HG03039 (cell line): ENCODE measurements at regions not wholly inside any gene's neighbourhood (a gene's known extent, or its start where the extent isn't known, plus 50 kb on each side); places are given as distances from the start of the nearest gene placed in this dataset.

Experiments
- ATAC-seq: cut with Tn5 transposase; IDR thresholded peaks from one replicate; pipeline ENCODE4 v1.9.1; 2021; ENCODE audit warnings: mild to moderate bottlenecking, moderate library complexity; ENCODE audit not compliant: unreplicated experiment

- no peak for ATAC-seq
Observed at GRCh38 chr1:34597877-34598514, 156.9 kb upstream of the GJB5 start.

GRCh38 chr1:34602907-34603306 is 151.9 kb upstream of the GJB5 start:
- ATAC-seq = no peak

- no peak for ATAC-seq
Observed at GRCh38 chr1:34603594-34603993, 151.3 kb upstream of the GJB5 start.

GRCh38 chr1:34606504-34606903 is 148.3 kb upstream of the GJB5 start:
- no peak for ATAC-seq

GRCh38 chr1:34610063-34610462 is 144.8 kb upstream of the GJB5 start:
- no peak for ATAC-seq

GRCh38 chr1:34611571-34611970 is 143.3 kb upstream of the GJB5 start:
- ATAC-seq = no peak

- no peak for ATAC-seq
Observed at GRCh38 chr1:34612091-34612827, 142.6 kb upstream of the GJB5 start.

GRCh38 chr1:34617321-34618118 is 137.3 kb upstream of the GJB5 start:
- ATAC-seq = no peak

GRCh38 chr1:34618381-34618780 is 136.5 kb upstream of the GJB5 start:
- ATAC-seq = no peak

- no peak for ATAC-seq
Observed at GRCh38 chr1:34619256-34619655, 135.6 kb upstream of the GJB5 start.

GRCh38 chr1:34621916-34622315 is 132.9 kb upstream of the GJB5 start:
- no peak for ATAC-seq

GRCh38 chr1:34625521-34626015 is 129.3 kb upstream of the GJB5 start:
- no peak for ATAC-seq

- no peak for ATAC-seq
Observed at GRCh38 chr1:34627465-34628240, 127.2 kb upstream of the GJB5 start.

GRCh38 chr1:34631126-34631525 is 123.7 kb upstream of the GJB5 start:
- ATAC-seq = no peak

GRCh38 chr1:34639701-34640100 is 115.1 kb upstream of the GJB5 start:
- ATAC-seq = no peak

- ATAC-seq = no peak
Observed at GRCh38 chr1:34640654-34641401, 114.0 kb upstream of the GJB5 start.

- no peak for ATAC-seq
Observed at GRCh38 chr1:34642679-34643078, 112.2 kb upstream of the GJB5 start.

GRCh38 chr1:34645109-34645688 is 109.6 kb upstream of the GJB5 start:
- no peak for ATAC-seq

- no peak for ATAC-seq
Observed at GRCh38 chr1:34645919-34646318, 108.9 kb upstream of the GJB5 start.

GRCh38 chr1:34648501-34648900 is 106.3 kb upstream of the GJB5 start:
- ATAC-seq = no peak
